Body of pancreas (tissue), 4 donors: ENCODE measurements at regions not wholly inside any gene's neighbourhood (a gene's known extent, or its start where the extent isn't known, plus 50 kb on each side); places are given as distances from the start of the nearest gene placed in this dataset.
A peak's percentile ranks its signal among the peaks of the same experiment; 100 is the strongest.

Experiments
- ATAC-seq: fragments of 150-250 bp; one replicate; pipeline ENCODE4 v1.9.1; 2016
- DNase-seq, 4 donors: peaks; one replicate each; pipeline ENCODE4 v3.0.0-alpha.2; 2019
- H3K27ac ChIP-seq, 4 donors: fragments of 200-600 bp; sonication (generic); 1 replicate in 3 of 4; 2 replicates in 1 of 4; pipeline versions ENCODE4 v1.5.1 to v1.6.1; 2016 to 2019; ENCODE audit warnings: mild to moderate bottlenecking in 1 of 4, mixed read lengths in 1 of 4, moderate library complexity in 1 of 4
- H3K27me3 ChIP-seq, 2 donors: fragments of 200-600 bp; sonication (generic); one replicate each; pipeline ENCODE4 v1.6.0; 2016; ENCODE audit warnings: mild to moderate bottlenecking in 1 of 2
- H3K36me3 ChIP-seq, 2 donors: fragments of 200-600 bp; sonication (generic); replicated peaks in 1 of 2; 2 replicates each; pipeline ENCODE4 v1.5.1; 2016; ENCODE audit warnings: low read depth in 2 of 2; ENCODE audit not compliant: insufficient read depth in 1 of 2
- H3K4me1 ChIP-seq: fragments of 200-600 bp; sonication (generic); one replicate; pipeline ENCODE4 v1.6.0; 2016
- H3K4me3 ChIP-seq, 2 donors: fragments of 200-600 bp; sonication (generic); 1 replicate in 1 of 2; 2 replicates in 1 of 2; pipeline ENCODE4 v1.5.1; 2016 to 2019
- H3K9me3 ChIP-seq, 3 donors: fragments of 200-600 bp; sonication (generic); 1 replicate in 2 of 3; 2 replicates in 1 of 3; pipeline ENCODE4 v1.5.1; 2016
- CTCF ChIP-seq, 7 experiments: fragments of 450-650 bp in 4 of 7; fragments of 200-600 bp in 3 of 7; sonication (generic) in 3 of 7; IDR thresholded peaks; one replicate each; pipeline ENCODE4 v1.5.1; 2016 to 2019; ENCODE audit warnings: antibody characterized with exemption in 7 of 7
- POLR2A ChIP-seq, 3 donors: fragments of 450-650 bp; IDR thresholded peaks; one replicate each; pipeline ENCODE4 v1.6.1; 2016; ENCODE audit warnings: antibody characterized with exemption in 3 of 3, mild to moderate bottlenecking in 2 of 3
- WGBS, 2 donors: methylation state at CpG; one replicate each; pipeline ENCODE4 v1.1.5; 2017; 5-methylcytosine and 5-hydroxymethylcytosine counted together
- intact Hi-C: fragments of 100-400 bp; cut with DNase I; formaldehyde crosslinking; loops from one replicate; pipeline ENCODE4 v1.15.1; 2023

- intact Hi-C loops, result no loop called here
- TF ChIP-seq POLR2A (IDR thresholded peaks at IDR 0.05) (no peak), CTCF (IDR thresholded peaks at IDR 0.05) (no peak)
- Histone ChIP-seq H3K4me1 (no peaks in the 10 kb centered on the region), H3K9me3 (no peaks in the 10 kb centered on the region), H3K27me3 (no peaks in the 10 kb centered on the region), H3K36me3 (no peaks in the 10 kb centered on the region), H3K27ac (no peak overlapping the region), H3K4me3 (no peak overlapping the region)
- DNase-seq (no peak), ATAC-seq (no peak)
- 97 to 100% methylated on average over 2 of the region's 2 CpGs for WGBS, 2 donors
Observed at GRCh38 chr16:72332926-72333325, 161.0 kb upstream of the PMFBP1 start.

- peaks cover 0 to 5% (median 0%) of the 10 kb centered on the region in 3 donors for H3K9me3 ChIP-seq
- no peak for ATAC-seq
- no peaks in the 10 kb centered on the region for H3K4me1 ChIP-seq
- TF ChIP-seq POLR2A (IDR thresholded peaks at IDR 0.05) (no peak), CTCF (IDR thresholded peaks at IDR 0.05) (no peak)
- DNase-seq, result no peak
- H3K27ac ChIP-seq, result no peak overlapping the region
- H3K27me3 ChIP-seq, result no peaks in the 10 kb centered on the region
- H3K4me3 ChIP-seq, result no peak overlapping the region
- 80 to 88% methylated on average over 4 to 7 of the region's 7 CpGs for WGBS, 2 donors
- no peaks in the 10 kb centered on the region for H3K36me3 ChIP-seq
- intact Hi-C loops, result no loop called here
Observed at GRCh38 chr16:72324578-72324977, 152.6 kb upstream of the PMFBP1 start.

GRCh38 chr16:72317446-72317845 is 145.5 kb upstream of the PMFBP1 start:
- Histone ChIP-seq H3K27ac (no peak overlapping the region), H3K27me3 (no peaks in the 10 kb centered on the region), H3K36me3 (no peaks in the 10 kb centered on the region), H3K4me1 (no peaks in the 10 kb centered on the region), H3K9me3 (peaks cover 0 to 10% (median 0%) of the 10 kb centered on the region in 3 donors), H3K4me3 (no peak overlapping the region)
- TF ChIP-seq CTCF (IDR thresholded peaks at IDR 0.05) (no peak), POLR2A (IDR thresholded peaks at IDR 0.05) (no peak)
- 43 to 58% methylated on average over 2 of the region's 2 CpGs for WGBS, 2 donors
- ATAC-seq (peak; percentile 24), DNase-seq (no peak)
- intact Hi-C loops, result no loop called here

GRCh38 chr16:72313903-72314302 is 141.9 kb upstream of the PMFBP1 start:
- ATAC-seq (no peak), DNase-seq (no peak)
- H3K27ac ChIP-seq, result no peak overlapping the region
- peaks cover 6% of the 10 kb centered on the region for H3K4me1 ChIP-seq
- no peaks in the 10 kb centered on the region for H3K27me3 ChIP-seq
- 70 to 75% methylated on average over 2 of the region's 2 CpGs for WGBS, 2 donors
- no peaks in the 10 kb centered on the region for H3K9me3 ChIP-seq
- no peaks in the 10 kb centered on the region for H3K36me3 ChIP-seq
- TF ChIP-seq POLR2A (IDR thresholded peaks at IDR 0.05) (no peak), CTCF (IDR thresholded peaks at IDR 0.05) (no peak)
- intact Hi-C loops, result no loop called here
- H3K4me3 ChIP-seq, result no peak overlapping the region

GRCh38 chr16:72312828-72313227 is 140.9 kb upstream of the PMFBP1 start:
- Histone ChIP-seq H3K4me3 (no peak overlapping the region), H3K27me3 (no peaks in the 10 kb centered on the region), H3K4me1 (peaks cover 9% of the 10 kb centered on the region), H3K36me3 (no peaks in the 10 kb centered on the region), H3K27ac (no peak overlapping the region), H3K9me3 (no peaks in the 10 kb centered on the region)
- intact Hi-C loops, result no loop called here
- DNase-seq, result no peak
- 66 to 79% methylated on average over 4 of the region's 4 CpGs for WGBS, 2 donors
- TF ChIP-seq CTCF (IDR thresholded peaks at IDR 0.05) (no peak), POLR2A (IDR thresholded peaks at IDR 0.05) (no peak)
- ATAC-seq, result no peak
